OCI-LY7 (cell line): ENCODE measurements at regions not wholly inside any gene's neighbourhood (a gene's known extent, or its start where the extent isn't known, plus 50 kb on each side); places are given as distances from the start of the nearest gene placed in this dataset.

Experiments
- CTCF ChIP-seq: fragments of 200-600 bp; sonication (generic); conservative IDR thresholded peaks from 2 replicates; pipeline ENCODE4 v1.5.1; 2014; ENCODE audit warnings: mild to moderate bottlenecking, antibody characterized with exemption, low read length, moderate library complexity, mixed read lengths
- EZH2phosphoT487 ChIP-seq: fragments of 200-600 bp; sonication (generic); IDR thresholded peaks from 2 replicates; pipeline ENCODE4 v1.6.1; 2018; ENCODE audit warnings: low read depth, borderline replicate concordance, mild to moderate bottlenecking, mixed run types, antibody characterized with exemption, low read length, moderate library complexity, mixed read lengths

- TF ChIP-seq CTCF = no peak
- no peak for TF ChIP-seq EZH2phosphoT487
Observed at GRCh38 chr6:76706086-76706485, 633.6 kb upstream of the IMPG1 start.
